Sigmoid colon (tissue), 6 donors: ENCODE measurements at regions not wholly inside any gene's neighbourhood (a gene's known extent, or its start where the extent isn't known, plus 50 kb on each side); places are given as distances from the start of the nearest gene placed in this dataset.
"Not testable (repeated sequence)": the region's sequence is repeated elsewhere in the genome, so short reads cannot be mapped to it uniquely, and the experiment has no call there.

Experiments used
- DNase-seq: peaks from one replicate; pipeline ENCODE4 v3.0.0-alpha.2; 2019
- H3K27ac ChIP-seq, 4 donors: fragments of 200-600 bp; sonication (generic); one replicate each; pipeline ENCODE4 v1.5.1; 2016 to 2019; ENCODE audit warnings: mild to moderate bottlenecking in 1 of 4
- H3K27me3 ChIP-seq, 3 donors: fragments of 200-600 bp; sonication (generic); one replicate each; pipeline ENCODE4 v1.5.1; 2019; ENCODE audit warnings: mild to moderate bottlenecking in 1 of 3
- H3K36me3 ChIP-seq, 4 donors: fragments of 200-600 bp; sonication (generic); one replicate each; pipeline ENCODE4 v1.5.1; 2016 to 2019
- H3K4me1 ChIP-seq, 4 donors: fragments of 200-600 bp; sonication (generic); one replicate each; pipeline ENCODE4 v1.5.1; 2017 to 2019
- H3K4me3 ChIP-seq, 4 donors: fragments of 200-600 bp; sonication (generic); one replicate each; pipeline ENCODE4 v1.5.1; 2017 to 2019; ENCODE audit warnings: mild to moderate bottlenecking in 2 of 4, moderate library complexity in 1 of 4
- H3K9me3 ChIP-seq, 4 donors: fragments of 200-600 bp in 3 of 4; sonication (generic) in 3 of 4; one replicate each; pipeline versions ENCODE4 v1.5.1 to v1.6.1; 2013 to 2019
- EP300 ChIP-seq, 4 donors: sonication (generic); formaldehyde crosslinking; IDR thresholded peaks; one replicate each; pipeline ENCODE4 v1.6.1; 2017; ENCODE audit warnings: antibody characterized with exemption in 4 of 4
- POLR2A ChIP-seq, 2 donors: fragments of 450-650 bp; IDR thresholded peaks; one replicate each; pipeline ENCODE4 v1.6.1; 2016; ENCODE audit warnings: antibody characterized with exemption in 2 of 2, mild to moderate bottlenecking in 2 of 2, moderate library complexity in 2 of 2
- POLR2AphosphoS5 ChIP-seq, 4 donors: sonication (generic); formaldehyde crosslinking; IDR thresholded peaks; one replicate each; pipeline ENCODE4 v1.6.1; 2017; ENCODE audit warnings: antibody characterized with exemption in 4 of 4
- WGBS, 2 donors: extraction: QIAGEN DNeasy Blood & Tissue Kit; methylation state at CpG; one replicate each; pipeline ENCODE4 v1.1.7; 2013; 5-methylcytosine and 5-hydroxymethylcytosine counted together
- intact Hi-C: fragments of 100-400 bp; cut with DNase I; formaldehyde crosslinking; loops from one replicate; pipeline ENCODE4 v1.15.1; 2023
- TF ChIP-seq, protein P1 (sequence below), 4 experiments: fragments of 450-650 bp in 3 of 4; fragments of 200-600 bp in 1 of 4; IDR thresholded peaks; one replicate each; pipeline ENCODE4 v1.5.1; 2016 to 2019; ENCODE audit warnings: antibody characterized with exemption in 4 of 4, mild to moderate bottlenecking in 3 of 4, moderate library complexity in 2 of 4
- donor health status: healthy with polysubstance abuse.
- donor health status: healthy.

DNA sequence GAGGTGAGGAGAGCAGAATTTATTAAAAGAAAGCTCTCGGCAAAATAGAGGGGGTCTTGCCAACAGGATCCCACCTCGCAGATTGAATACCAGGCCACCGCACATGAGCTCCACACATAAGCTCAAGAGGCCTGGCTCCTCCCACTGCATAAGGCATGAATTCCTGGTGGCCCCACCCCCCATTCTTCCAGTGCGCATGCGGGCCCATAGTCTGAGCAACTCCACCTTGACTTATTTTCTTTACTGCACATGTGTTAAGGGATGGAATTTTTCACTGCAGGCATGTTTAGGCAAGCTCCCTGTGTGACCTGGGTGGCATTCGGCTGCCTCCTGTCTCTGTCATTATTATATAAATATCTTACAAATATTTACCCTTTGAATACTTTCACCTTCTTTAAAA lies 412.5 kb downstream of the RMST start:
- no peak overlapping the region for H3K4me3 ChIP-seq
- TF ChIP-seq, protein P1, sequence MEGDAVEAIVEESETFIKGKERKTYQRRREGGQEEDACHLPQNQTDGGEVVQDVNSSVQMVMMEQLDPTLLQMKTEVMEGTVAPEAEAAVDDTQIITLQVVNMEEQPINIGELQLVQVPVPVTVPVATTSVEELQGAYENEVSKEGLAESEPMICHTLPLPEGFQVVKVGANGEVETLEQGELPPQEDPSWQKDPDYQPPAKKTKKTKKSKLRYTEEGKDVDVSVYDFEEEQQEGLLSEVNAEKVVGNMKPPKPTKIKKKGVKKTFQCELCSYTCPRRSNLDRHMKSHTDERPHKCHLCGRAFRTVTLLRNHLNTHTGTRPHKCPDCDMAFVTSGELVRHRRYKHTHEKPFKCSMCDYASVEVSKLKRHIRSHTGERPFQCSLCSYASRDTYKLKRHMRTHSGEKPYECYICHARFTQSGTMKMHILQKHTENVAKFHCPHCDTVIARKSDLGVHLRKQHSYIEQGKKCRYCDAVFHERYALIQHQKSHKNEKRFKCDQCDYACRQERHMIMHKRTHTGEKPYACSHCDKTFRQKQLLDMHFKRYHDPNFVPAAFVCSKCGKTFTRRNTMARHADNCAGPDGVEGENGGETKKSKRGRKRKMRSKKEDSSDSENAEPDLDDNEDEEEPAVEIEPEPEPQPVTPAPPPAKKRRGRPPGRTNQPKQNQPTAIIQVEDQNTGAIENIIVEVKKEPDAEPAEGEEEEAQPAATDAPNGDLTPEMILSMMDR (IDR thresholded peaks at IDR 0.05), result no peak
- no peak for TF ChIP-seq POLR2AphosphoS5 (IDR thresholded peaks at IDR 0.05)
- TF ChIP-seq EP300 (IDR thresholded peaks at IDR 0.05), result no peak
- TF ChIP-seq POLR2A (IDR thresholded peaks at IDR 0.05), result no peak
- WGBS, 2 donors, result 81 to 85% methylated on average over 6 of the region's 6 CpGs
- intact Hi-C loops, result no loop called here
- no peaks in the 10 kb centered on the region for H3K27me3 ChIP-seq
- peaks cover 0 to 8% (median 4%) of the 10 kb centered on the region in 4 donors for H3K4me1 ChIP-seq
- no peak for DNase-seq
- H3K27ac ChIP-seq, result no peak overlapping the region
- no peaks in the 10 kb centered on the region for H3K36me3 ChIP-seq
- peaks cover 0 to 2% (median 0%) of the 10 kb centered on the region in 4 donors for H3K9me3 ChIP-seq

DNA sequence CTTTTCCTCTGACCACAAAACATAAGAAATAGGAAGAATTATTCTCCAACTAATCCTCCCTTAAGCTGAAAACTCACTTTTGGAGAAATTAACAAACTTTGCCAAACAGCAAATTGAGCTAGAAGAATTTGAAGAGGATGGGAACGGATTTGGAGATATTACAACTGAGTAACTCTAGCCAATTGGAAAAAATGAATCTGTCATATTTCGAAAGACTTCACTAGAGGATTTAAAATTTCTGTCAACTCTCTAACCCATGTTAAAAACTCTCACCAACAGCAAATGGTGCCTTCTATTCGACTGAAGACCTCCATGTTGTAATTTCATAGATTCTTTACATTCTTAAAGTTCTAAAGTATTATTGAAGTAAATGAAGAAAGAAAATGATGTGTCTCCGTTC lies 414.2 kb downstream of the RMST start:
- intact Hi-C loops, result no loop called here
- H3K27ac ChIP-seq, result no peak overlapping the region
- H3K4me1 ChIP-seq, result peaks cover 0 to 8% (median 4%) of the 10 kb centered on the region in 4 donors
- DNase-seq, result no peak
- 58 to 61% methylated on average over 4 of the region's 4 CpGs for WGBS, 2 donors
- peaks cover 0 to 5% (median 0%) of the 10 kb centered on the region in 4 donors for H3K9me3 ChIP-seq
- H3K4me3 ChIP-seq, result no peak overlapping the region
- H3K27me3 ChIP-seq, result no peaks in the 10 kb centered on the region
- H3K36me3 ChIP-seq, result no peaks in the 10 kb centered on the region
- TF ChIP-seq POLR2A (IDR thresholded peaks at IDR 0.05), result no peak
- no peak for TF ChIP-seq EP300 (IDR thresholded peaks at IDR 0.05)
- TF ChIP-seq, protein P1 (IDR thresholded peaks at IDR 0.05), result no peak
- no peak for TF ChIP-seq POLR2AphosphoS5 (IDR thresholded peaks at IDR 0.05)

DNA sequence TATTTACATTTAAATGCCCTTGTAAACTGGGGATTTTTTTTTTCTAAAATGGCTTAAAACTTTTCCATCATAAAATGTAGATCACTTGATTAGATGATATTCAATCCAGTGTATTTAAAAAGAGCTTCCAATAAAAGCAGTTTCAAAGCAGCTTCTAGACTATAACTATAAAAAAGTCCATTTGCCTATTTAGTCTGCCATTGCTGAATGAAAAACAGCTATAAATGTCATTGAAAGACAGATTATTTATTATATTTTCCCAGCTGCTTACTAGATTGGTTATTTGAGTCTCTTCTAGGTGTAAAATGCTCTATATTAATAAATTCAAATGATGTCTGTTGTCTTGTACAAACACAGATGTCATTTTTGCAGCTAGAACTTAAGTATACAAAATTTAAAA lies 414.8 kb downstream of the RMST start:
- H3K36me3 ChIP-seq, result no peaks in the 10 kb centered on the region
- no peak for DNase-seq
- no peak overlapping the region for H3K4me3 ChIP-seq
- H3K4me1 ChIP-seq, result peaks cover 0 to 8% (median 4%) of the 10 kb centered on the region in 4 donors
- no peaks in the 10 kb centered on the region for H3K27me3 ChIP-seq
- H3K9me3 ChIP-seq, result peaks cover 0 to 3% (median 0%) of the 10 kb centered on the region in 4 donors
- H3K27ac ChIP-seq, result no peak overlapping the region
- TF ChIP-seq EP300 (IDR thresholded peaks at IDR 0.05) (no peak), POLR2AphosphoS5 (IDR thresholded peaks at IDR 0.05) (no peak), POLR2A (IDR thresholded peaks at IDR 0.05) (no peak)
- TF ChIP-seq, protein P1 (IDR thresholded peaks at IDR 0.05), result no peak
- intact Hi-C loops, result no loop called here

DNA sequence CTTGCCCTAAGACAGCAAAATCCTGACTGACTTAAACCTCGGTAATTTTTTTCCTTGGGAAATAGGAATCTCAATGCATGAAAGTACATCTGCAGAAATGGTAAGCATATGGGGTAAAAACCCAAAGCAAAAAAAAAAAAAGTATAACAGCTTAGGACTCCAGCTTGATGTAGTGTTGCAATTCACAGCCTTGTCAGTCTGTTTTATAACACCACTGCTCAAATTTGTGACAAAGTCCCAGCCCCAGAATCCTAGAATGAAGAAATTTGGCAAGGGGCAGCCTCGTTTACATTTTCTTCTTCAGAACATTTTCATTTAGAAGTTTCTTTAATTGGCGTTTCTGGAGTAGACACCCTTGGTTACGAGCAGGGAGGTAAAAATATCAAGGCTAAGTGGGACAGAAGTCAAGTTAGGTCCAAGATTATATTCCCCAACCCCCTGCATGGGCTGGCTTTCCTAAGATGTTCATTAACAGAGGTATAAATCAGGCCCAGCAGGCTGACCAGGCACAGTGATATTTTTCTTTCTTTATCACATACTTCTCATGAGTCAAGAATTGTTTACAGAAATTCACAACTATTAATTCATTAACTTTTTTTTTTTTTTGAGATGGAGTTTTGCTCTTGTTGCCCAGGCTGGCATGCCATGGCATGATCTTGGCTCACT lies 424.0 kb downstream of the RMST start:
- intact Hi-C loops, result no loop called here
- H3K9me3 ChIP-seq, result no peaks in the 10 kb centered on the region
- 58 to 64% methylated on average over 4 of the region's 4 CpGs for WGBS, 2 donors
- no peak overlapping the region for H3K4me3 ChIP-seq
- peak overlapping the region in 1 of 4 donors; percentile 25 for H3K27ac ChIP-seq
- no peak for DNase-seq
- H3K36me3 ChIP-seq, result no peaks in the 10 kb centered on the region
- H3K27me3 ChIP-seq, result no peaks in the 10 kb centered on the region
- TF ChIP-seq, protein P1 (IDR thresholded peaks at IDR 0.05), result no peak
- TF ChIP-seq POLR2AphosphoS5 (IDR thresholded peaks at IDR 0.05) (no peak), POLR2A (IDR thresholded peaks at IDR 0.05) (no peak), EP300 (IDR thresholded peaks at IDR 0.05) (no peak)
- peaks cover 0 to 10% (median 3%) of the 10 kb centered on the region in 4 donors for H3K4me1 ChIP-seq

DNA sequence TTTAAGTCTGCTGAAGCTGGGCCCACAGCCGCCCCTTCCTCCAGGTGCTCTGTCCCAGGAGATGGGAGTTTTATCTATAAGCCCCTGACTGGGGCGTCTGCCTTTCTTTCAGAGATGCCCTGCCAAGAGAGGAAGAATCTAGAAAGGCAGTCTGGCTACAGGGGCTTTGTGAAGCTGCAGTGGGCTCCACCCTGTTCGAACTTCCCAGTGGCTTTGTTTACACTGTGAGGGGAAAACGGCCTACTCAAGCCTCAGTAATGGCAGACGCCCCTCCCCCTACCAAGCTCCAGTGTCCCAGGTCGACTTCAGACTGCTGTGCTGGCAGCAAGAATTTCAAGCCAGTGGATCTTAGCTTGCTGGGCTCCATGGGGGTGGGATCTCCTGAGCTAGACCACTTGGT lies 435.3 kb downstream of the RMST start:
- not testable (repeated sequence) for H3K27ac ChIP-seq

More for the DNA sequence above, 435.3 kb downstream of the RMST start:
- intact Hi-C loops, DNase-seq, H3K4me1 ChIP-seq, H3K36me3 ChIP-seq, H3K4me3 ChIP-seq, H3K27me3 ChIP-seq, H3K9me3 ChIP-seq: not testable (repeated sequence)
- 41 to 43% methylated on average over 6 of the region's 6 CpGs for WGBS, 2 donors
